Esophagus squamous epithelium (tissue), 5 donors: ENCODE measurements at regions not wholly inside any gene's neighbourhood (a gene's known extent, or its start where the extent isn't known, plus 50 kb on each side); places are given as distances from the start of the nearest gene placed in this dataset.
"Not testable (repeated sequence)": the region's sequence is repeated elsewhere in the genome, so short reads cannot be mapped to it uniquely, and the experiment has no call there.

ENCODE experiments used
- DNase-seq: peaks from one replicate; lab custom pipeline; 2025; lab: John Stamatoyannopoulos, UW
- H3K27ac ChIP-seq, 4 donors: fragments of 200-600 bp; sonication (generic); one replicate each; pipeline ENCODE4 v1.5.1; 2016 to 2019; ENCODE audit warnings: mild to moderate bottlenecking in 1 of 4
- H3K27me3 ChIP-seq, 4 donors: fragments of 200-600 bp; sonication (generic); 1 replicate in 3 of 4; 2 replicates in 1 of 4; pipeline versions ENCODE4 v1.5.1 to v1.6.0; 2017 to 2021; ENCODE audit warnings: antibody characterized with exemption in 1 of 4
- H3K36me3 ChIP-seq, 3 donors: fragments of 200-600 bp; sonication (generic); one replicate each; pipeline ENCODE4 v1.5.1; 2016 to 2019
- H3K4me1 ChIP-seq, 3 donors: fragments of 200-600 bp; sonication (generic); one replicate each; pipeline ENCODE4 v1.5.1; 2017 to 2019
- H3K4me3 ChIP-seq, 4 donors: fragments of 200-600 bp; sonication (generic); 1 replicate in 3 of 4; 2 replicates in 1 of 4; pipeline ENCODE4 v1.5.1; 2016 to 2019; ENCODE audit warnings: mild to moderate bottlenecking in 2 of 4, moderate library complexity in 1 of 4
- H3K9me3 ChIP-seq, 3 donors: fragments of 200-600 bp; sonication (generic); one replicate each; pipeline ENCODE4 v1.5.1; 2016 to 2019
- POLR2A ChIP-seq, 4 donors: fragments of 450-650 bp; IDR thresholded peaks; one replicate each; pipeline ENCODE4 v1.6.1; 2017; ENCODE audit warnings: antibody characterized with exemption in 4 of 4, mild to moderate bottlenecking in 4 of 4, moderate library complexity in 3 of 4
- WGBS, 2 donors: methylation state at CpG; one replicate each; pipeline ENCODE4 v1.1.5; 2018; 5-methylcytosine and 5-hydroxymethylcytosine counted together
- intact Hi-C: fragments of 100-400 bp; cut with DNase I; formaldehyde crosslinking; loops from one replicate; pipeline ENCODE4 v1.15.0; 2022
- TF ChIP-seq, protein P1 (sequence below), 6 experiments: fragments of 450-650 bp in 4 of 6; fragments of 200-600 bp in 2 of 6; sonication (generic) in 2 of 6; IDR thresholded peaks; one replicate each; pipeline ENCODE4 v1.5.1; 2016 to 2019; ENCODE audit warnings: antibody characterized with exemption in 6 of 6, mild to moderate bottlenecking in 4 of 6, moderate library complexity in 4 of 6
- donor health status: DM: yes; HTN: yes; CAD: no.

DNA sequence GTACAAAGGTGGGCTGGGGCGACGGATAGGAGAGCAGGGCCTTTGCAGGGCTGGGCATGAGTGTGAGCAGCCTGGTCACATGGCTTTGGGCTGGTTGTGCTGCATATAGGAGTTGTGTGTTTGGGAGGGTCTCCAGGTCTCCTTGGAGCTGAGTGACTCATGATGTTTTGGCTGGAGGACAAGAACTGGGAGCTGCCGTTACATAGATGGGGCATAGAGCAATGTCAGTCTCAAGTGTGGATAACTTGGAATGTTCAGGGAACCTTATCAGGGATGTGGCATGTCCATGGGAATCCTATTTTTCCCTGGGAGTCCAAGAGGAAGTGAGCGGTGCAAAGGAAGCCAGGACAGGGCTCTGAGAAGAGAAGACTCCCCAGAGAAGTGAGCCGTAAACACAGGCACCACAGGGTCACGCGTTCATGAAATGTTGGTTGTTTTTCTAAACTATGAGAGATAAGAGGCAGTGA, 136.4 kb upstream of the KCNE2 start:
- intact Hi-C loops = no loop called here
- WGBS, 2 donors = 62 to 71% methylated on average over 7 of the region's 7 CpGs

DNA sequence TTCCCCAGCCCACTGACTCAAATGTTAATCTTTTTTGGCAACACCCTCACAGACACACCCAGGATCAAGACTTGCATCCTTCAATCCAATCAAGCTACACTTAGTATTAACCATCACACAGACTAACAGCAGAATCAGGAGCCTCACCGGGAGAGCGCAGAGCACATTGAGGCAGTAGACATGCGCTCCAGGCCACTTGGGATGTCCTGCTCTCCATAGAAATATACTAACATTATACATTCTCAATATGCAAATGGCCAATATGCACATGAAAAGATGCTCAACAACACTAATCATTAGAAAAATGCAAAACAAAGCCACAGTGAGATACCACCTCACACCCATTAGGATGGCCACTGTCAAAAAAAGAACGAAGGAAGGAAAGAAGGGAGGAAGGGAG, 135.0 kb upstream of the KCNE2 start:
- TF ChIP-seq POLR2A (IDR thresholded peaks at IDR 0.05) = no peak
- H3K9me3 ChIP-seq = no peaks in the 10 kb centered on the region
- intact Hi-C loops = no loop called here
- no peaks in the 10 kb centered on the region for H3K4me1 ChIP-seq
- no peak for DNase-seq
- H3K27me3 ChIP-seq = no peaks in the 10 kb centered on the region
- H3K36me3 ChIP-seq = no peaks in the 10 kb centered on the region
- no peak overlapping the region for H3K4me3 ChIP-seq
- WGBS, 2 donors = 86 to 88% methylated on average over 3 to 4 of the region's 4 CpGs
- no peak overlapping the region for H3K27ac ChIP-seq

More for the DNA sequence above, 136.4 kb upstream of the KCNE2 start:
- TF ChIP-seq, protein P1, sequence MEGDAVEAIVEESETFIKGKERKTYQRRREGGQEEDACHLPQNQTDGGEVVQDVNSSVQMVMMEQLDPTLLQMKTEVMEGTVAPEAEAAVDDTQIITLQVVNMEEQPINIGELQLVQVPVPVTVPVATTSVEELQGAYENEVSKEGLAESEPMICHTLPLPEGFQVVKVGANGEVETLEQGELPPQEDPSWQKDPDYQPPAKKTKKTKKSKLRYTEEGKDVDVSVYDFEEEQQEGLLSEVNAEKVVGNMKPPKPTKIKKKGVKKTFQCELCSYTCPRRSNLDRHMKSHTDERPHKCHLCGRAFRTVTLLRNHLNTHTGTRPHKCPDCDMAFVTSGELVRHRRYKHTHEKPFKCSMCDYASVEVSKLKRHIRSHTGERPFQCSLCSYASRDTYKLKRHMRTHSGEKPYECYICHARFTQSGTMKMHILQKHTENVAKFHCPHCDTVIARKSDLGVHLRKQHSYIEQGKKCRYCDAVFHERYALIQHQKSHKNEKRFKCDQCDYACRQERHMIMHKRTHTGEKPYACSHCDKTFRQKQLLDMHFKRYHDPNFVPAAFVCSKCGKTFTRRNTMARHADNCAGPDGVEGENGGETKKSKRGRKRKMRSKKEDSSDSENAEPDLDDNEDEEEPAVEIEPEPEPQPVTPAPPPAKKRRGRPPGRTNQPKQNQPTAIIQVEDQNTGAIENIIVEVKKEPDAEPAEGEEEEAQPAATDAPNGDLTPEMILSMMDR (IDR thresholded peaks at IDR 0.05) = no peak
- TF ChIP-seq POLR2A (IDR thresholded peaks at IDR 0.05) = no peak
- H3K4me1 ChIP-seq = no peaks in the 10 kb centered on the region
- DNase-seq = no peak
- H3K36me3 ChIP-seq = no peaks in the 10 kb centered on the region
- no peak overlapping the region for H3K4me3 ChIP-seq
- no peaks in the 10 kb centered on the region for H3K9me3 ChIP-seq
- H3K27ac ChIP-seq = no peak overlapping the region
- H3K27me3 ChIP-seq = no peaks in the 10 kb centered on the region

DNA sequence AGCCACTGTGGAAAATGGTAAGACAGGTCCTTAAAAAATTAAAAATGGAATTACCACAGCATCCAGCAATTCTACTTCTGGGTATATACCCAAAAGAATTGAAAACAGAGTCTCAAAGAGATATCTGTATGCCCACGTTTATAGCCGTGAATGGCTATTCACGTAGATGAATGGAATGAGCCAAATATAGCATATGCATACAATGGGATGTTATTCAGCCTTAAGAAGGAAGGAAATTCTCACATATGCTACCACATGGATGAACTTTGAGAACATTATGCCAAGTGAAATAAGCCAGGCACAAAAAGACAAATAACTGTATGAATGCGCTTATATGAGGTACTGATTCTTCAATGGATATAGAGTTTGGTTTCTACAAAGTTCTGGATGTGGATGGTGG, 134.5 kb upstream of the KCNE2 start:
- Histone ChIP-seq H3K4me3 (no peak overlapping the region), H3K9me3 (no peaks in the 10 kb centered on the region), H3K27me3 (no peaks in the 10 kb centered on the region), H3K36me3 (no peaks in the 10 kb centered on the region), H3K4me1 (no peaks in the 10 kb centered on the region), H3K27ac (no peak overlapping the region)
- TF ChIP-seq POLR2A (IDR thresholded peaks at IDR 0.05) = no peak
- TF ChIP-seq, protein P1 (IDR thresholded peaks at IDR 0.05) = no peak
- intact Hi-C loops = no loop called here
- 69 to 79% methylated on average over 4 of the region's 4 CpGs for WGBS, 2 donors
- no peak for DNase-seq

GRCh38 chr21:34233741-34234140, 130.1 kb upstream of the KCNE2 start:
- H3K27ac ChIP-seq, H3K4me1 ChIP-seq, intact Hi-C loops, H3K9me3 ChIP-seq, H3K36me3 ChIP-seq, DNase-seq, H3K27me3 ChIP-seq, H3K4me3 ChIP-seq: not testable (repeated sequence)
- 73 to 86% methylated on average over 5 to 6 of the region's 6 CpGs for WGBS, 2 donors

GRCh38 chr21:34235514-34235913, 128.3 kb upstream of the KCNE2 start:
- TF ChIP-seq, protein P1 (IDR thresholded peaks at IDR 0.05) = no peak
- TF ChIP-seq POLR2A (IDR thresholded peaks at IDR 0.05) = no peak
- H3K9me3 ChIP-seq = peaks cover 0 to 6% (median 0%) of the 10 kb centered on the region in 3 donors
- DNase-seq = no peak
- H3K27ac ChIP-seq = no peak overlapping the region
- intact Hi-C loops = no loop called here
- WGBS, 2 donors = 24 to 38% methylated on average over 1 of the region's 1 CpG
- no peak overlapping the region for H3K4me3 ChIP-seq
- H3K4me1 ChIP-seq = no peaks in the 10 kb centered on the region
- no peaks in the 10 kb centered on the region for H3K36me3 ChIP-seq
- H3K27me3 ChIP-seq = no peaks in the 10 kb centered on the region

DNA sequence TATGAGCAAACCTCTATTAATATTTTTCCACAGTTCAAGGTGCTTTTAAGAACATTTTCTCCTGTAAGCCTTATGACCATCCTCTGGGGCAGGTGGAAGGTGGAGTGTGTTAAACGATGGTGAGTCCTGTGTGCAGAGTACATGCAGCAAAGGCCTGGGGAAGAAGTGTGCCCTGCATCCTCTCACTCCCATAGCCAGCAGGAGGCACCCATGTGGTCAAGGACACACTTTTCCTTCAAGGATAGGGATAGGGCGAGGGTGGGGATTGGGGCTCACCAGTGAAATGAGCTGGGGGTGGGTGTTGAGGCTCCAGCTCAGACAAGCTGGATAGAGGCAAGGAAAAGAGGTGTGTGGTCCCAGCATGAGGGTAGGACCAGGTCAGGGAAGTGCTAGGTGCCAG, 120.8 kb upstream of the KCNE2 start:
- Histone ChIP-seq H3K4me3 (no peak overlapping the region), H3K4me1 (no peaks in the 10 kb centered on the region), H3K9me3 (peaks cover 0 to 9% (median 7%) of the 10 kb centered on the region in 3 donors), H3K36me3 (no peaks in the 10 kb centered on the region), H3K27ac (no peak overlapping the region), H3K27me3 (no peaks in the 10 kb centered on the region)
- TF ChIP-seq POLR2A (IDR thresholded peaks at IDR 0.05) = no peak
- TF ChIP-seq, protein P1 (IDR thresholded peaks at IDR 0.05) = no peak
- WGBS, 2 donors = 82 to 84% methylated on average over 2 of the region's 2 CpGs
- intact Hi-C loops = no loop called here
- no peak for DNase-seq
